ENCODE measurements at regions not wholly inside any gene's neighbourhood (a gene's known extent, or its start where the extent isn't known, plus 50 kb on each side); places are given as distances from the start of the nearest gene placed in this dataset.

- TF ChIP-seq CTCF (IDR thresholded peaks at IDR 0.05) (no peak), POLR2A (IDR thresholded peaks at IDR 0.05) (no peak)
These were observed 86.6 kb downstream of the NPY start for GRCh38 chr7:24370541-24370940.

All from esophagus squamous epithelium (tissue), 4 donors.